ENCODE measurements at regions not wholly inside any gene's neighbourhood (a gene's known extent, or its start where the extent isn't known, plus 50 kb on each side); places are given as distances from the start of the nearest gene placed in this dataset.

GRCh38 chr13:106986033-106986484 lies 418.1 kb upstream of the ARGLU1 start:
- no peak overlapping the region for H3K4me3 ChIP-seq (replicated peaks in 1 of 2; ENCODE audit: low read depth in 1 of 2, low read length in 2 of 2)

More at GRCh38 chr13:106986033-106986484, 418.1 kb upstream of the ARGLU1 start:
- Histone ChIP-seq H3K27ac (ENCODE audit: low read depth, low read length) (no peak overlapping the region), H3K9me3 (ENCODE audit: control insufficient read depth in 1 of 2, insufficient read depth in 1 of 2, low read depth in 1 of 2, low read length in 2 of 2) (no peaks in the 10 kb centered on the region; a peak in 1 of 4 replicates), H3K9me2 (ENCODE audit: insufficient read depth) (no peaks in the 10 kb centered on the region), H3K4me2 (ENCODE audit: low read length) (no peak overlapping the region), H3K4me1 (ENCODE audit: control insufficient read depth in 1 of 2, insufficient read depth in 2 of 2, low read length in 2 of 2) (no peaks in the 10 kb centered on the region), H3K79me2 (ENCODE audit: insufficient read depth, low read length) (no peaks in the 10 kb centered on the region), H2AFZ (ENCODE audit: low read depth, low read length, poor library complexity, severe bottlenecking) (no peak overlapping the region), H3K27me3 (ENCODE audit: insufficient read depth, low read length) (no peaks in the 10 kb centered on the region; the same call in 1 of the 2 replicates), H3K36me3 (ENCODE audit: control insufficient read depth in 1 of 2, insufficient read depth in 2 of 2, low read length in 2 of 2) (no peaks in the 10 kb centered on the region), H3K9ac (ENCODE audit: low read length) (no peak overlapping the region), H4K20me1 (ENCODE audit: insufficient read depth) (no peaks in the 10 kb centered on the region)
- RAD21 ChIA-PET (ENCODE audit: low non-redundant PET in 1 of 2, low total read pairs in 2 of 2, uncharacterized antibody in 2 of 2, unreplicated experiment in 2 of 2) = no interaction called here
- POLR2A ChIA-PET = no interaction called here
- TF ChIP-seq EZH2 (IDR thresholded peaks at IDR 0.05) = no peak
- no peak for TF ChIP-seq SIN3A (IDR thresholded peaks at IDR 0.05; ENCODE audit: low read depth)
- no peak for TF ChIP-seq SP1 (IDR thresholded peaks at IDR 0.05; ENCODE audit: low read depth)
- no peak for TF ChIP-seq YY1 (IDR thresholded peaks at IDR 0.05; ENCODE audit: extremely low read depth, insufficient replicate concordance, low read depth, low read length)
- TF ChIP-seq ZBTB33 (IDR thresholded peaks at IDR 0.05; ENCODE audit: extremely low read depth, insufficient replicate concordance, low read length) = no peak
- TF ChIP-seq EGR1 (IDR thresholded peaks at IDR 0.05; ENCODE audit: low read depth) = no peak
- no peak for TF ChIP-seq FOSL1 (IDR thresholded peaks at IDR 0.05; ENCODE audit: low read depth)
- TF ChIP-seq MAX (IDR thresholded peaks at IDR 0.05) = no peak
- TF ChIP-seq JUND (IDR thresholded peaks at IDR 0.05) = no peak
- TF ChIP-seq REST (IDR thresholded peaks at IDR 0.05; ENCODE audit: low read depth) = no peak
- TF ChIP-seq ATF3 (IDR thresholded peaks at IDR 0.05) = no peak
- no peak for TF ChIP-seq ELF1 (IDR thresholded peaks at IDR 0.05; ENCODE audit: borderline replicate concordance, low read depth)
- TF ChIP-seq TCF7L2 (IDR thresholded peaks at IDR 0.05; ENCODE audit: borderline replicate concordance, extremely low read depth, insufficient read depth, insufficient read length) = no peak
- no peak for TF ChIP-seq CEBPB (IDR thresholded peaks at IDR 0.05; ENCODE audit: low read depth)
- DNase-seq (ENCODE audit: low read depth, low spot score) (no peak), ATAC-seq (no peak)
- CTCF ChIA-PET = no interaction called here
- intact Hi-C loops (cut with micrococcal nuclease) = no loop called here
- BruUV-seq (replicated peaks) = no TSS peak
